Lower leg skin (tissue), 3 donors: ENCODE measurements at regions not wholly inside any gene's neighbourhood (a gene's known extent, or its start where the extent isn't known, plus 50 kb on each side); places are given as distances from the start of the nearest gene placed in this dataset.

Source experiments
- CTCF ChIP-seq, 3 donors: fragments of 450-650 bp; IDR thresholded peaks; one replicate each; pipeline ENCODE4 v1.5.1; 2016; ENCODE audit warnings: antibody characterized with exemption in 3 of 3, mild to moderate bottlenecking in 3 of 3, moderate library complexity in 2 of 3
- POLR2A ChIP-seq, 2 donors: fragments of 450-650 bp; IDR thresholded peaks; one replicate each; pipeline ENCODE4 v1.6.1; 2016 to 2017; ENCODE audit warnings: antibody characterized with exemption in 2 of 2, mild to moderate bottlenecking in 1 of 2, moderate library complexity in 1 of 2

- TF ChIP-seq CTCF (IDR thresholded peaks at IDR 0.05): no peak
- TF ChIP-seq POLR2A (IDR thresholded peaks at IDR 0.05): no peak
Measured at GRCh38 chr15:52855157-52855556, 65.0 kb upstream of the ONECUT1 start.
